HEK293 (cell line): ENCODE measurements at regions not wholly inside any gene's neighbourhood (a gene's known extent, or its start where the extent isn't known, plus 50 kb on each side); places are given as distances from the start of the nearest gene placed in this dataset.

ENCODE experiments used
- CTCF ChIA-PET: fragments of 350-600 bp; formaldehyde crosslinking; extraction: SDS; loops from one replicate; lab custom pipeline; 2021; ENCODE audit warnings: antibody characterized with exemption; lab: Yijun Ruan, JAX
- POLR2A ChIA-PET: fragments of 300-600 bp; formaldehyde crosslinking; extraction: SDS; loops from one replicate; lab custom pipeline; 2020; ENCODE audit warnings: antibody characterized with exemption, inconsistent platforms; lab: Yijun Ruan, JAX
- H3K27ac ChIP-seq: fragments of 200-500 bp; sonication (Bioruptor generic); 2 replicates; pipeline ENCODE4 v1.5.1; 2014; ENCODE audit warnings: low read depth, low read length, control low read depth, inconsistent platforms; ENCODE audit errors: extremely low read depth
- H3K36me3 ChIP-seq, 2 experiments: fragments of 200-500 bp in 1 of 2; sonication (Bioruptor generic) in 1 of 2; 1 replicate in 1 of 2; 2 replicates in 1 of 2; pipeline ENCODE4 v1.5.1; 2014 to 2017; ENCODE audit warnings: inconsistent platforms in 2 of 2, low read length in 2 of 2; ENCODE audit not compliant: control insufficient read depth in 2 of 2, insufficient read depth in 1 of 2
- H3K4me1 ChIP-seq: fragments of 200-500 bp; sonication (Bioruptor generic); 2 replicates; pipeline ENCODE4 v1.5.1; 2014; ENCODE audit warnings: mild to moderate bottlenecking, low read length, inconsistent platforms; ENCODE audit not compliant: control insufficient read depth, insufficient read depth
- H3K4me3 ChIP-seq: 2 replicates; pipeline ENCODE4 v1.5.1; 2011; ENCODE audit warnings: low read depth, mild to moderate bottlenecking, control low read depth, low read length, moderate library complexity
- H3K9me3 ChIP-seq: fragments of 200-500 bp; sonication (Bioruptor generic); 2 replicates; pipeline ENCODE4 v1.5.1; 2014; ENCODE audit warnings: low read depth, low read length, inconsistent platforms; ENCODE audit not compliant: control insufficient read depth, insufficient read depth
- BCL11B ChIP-seq: fragments of 450-650 bp; formaldehyde crosslinking; IDR thresholded peaks from 2 replicates; pipeline ENCODE4 v1.5.1; 2016; ENCODE audit warnings: low read depth, missing biosample characterization, missing genetic modification characterization
- MEIS1 ChIP-seq: sonication (generic); formaldehyde crosslinking; IDR thresholded peaks from 2 replicates; pipeline ENCODE4 v1.8.1; 2022; ENCODE audit warnings: missing genetic modification reagents, mild to moderate bottlenecking, borderline replicate concordance
- MYNN ChIP-seq: fragments of 450-650 bp; formaldehyde crosslinking; IDR thresholded peaks from 2 replicates; pipeline ENCODE4 v1.5.1; 2016; ENCODE audit warnings: missing biosample characterization, missing genetic modification characterization, borderline replicate concordance
- PRDM1 ChIP-seq: fragments of 450-650 bp; formaldehyde crosslinking; IDR thresholded peaks from 2 replicates; pipeline ENCODE4; 2016; ENCODE audit warnings: missing biosample characterization, missing genetic modification characterization
- SCRT2 ChIP-seq: fragments of 450-650 bp; formaldehyde crosslinking; IDR thresholded peaks from 2 replicates; pipeline ENCODE4 v1.5.1; 2016; ENCODE audit warnings: missing biosample characterization, missing genetic modification characterization
- WT1 ChIP-seq: fragments of 450-650 bp; formaldehyde crosslinking; IDR thresholded peaks from 2 replicates; pipeline ENCODE4 v1.5.1; 2016; ENCODE audit warnings: missing biosample characterization, missing genetic modification characterization
- ZBTB17 ChIP-seq: fragments of 450-650 bp; formaldehyde crosslinking; IDR thresholded peaks from 2 replicates; pipeline ENCODE4 v1.5.1; 2016; ENCODE audit warnings: missing biosample characterization, missing genetic modification characterization
- ZBTB49 ChIP-seq: fragments of 450-650 bp; formaldehyde crosslinking; IDR thresholded peaks from 2 replicates; pipeline ENCODE4 v1.5.1; 2016; ENCODE audit warnings: missing biosample characterization, missing genetic modification characterization, low read depth
- ZBTB7A ChIP-seq: fragments of 450-650 bp; formaldehyde crosslinking; IDR thresholded peaks from 2 replicates; pipeline ENCODE4 v1.5.1; 2016; ENCODE audit warnings: low read depth, missing biosample characterization, missing genetic modification characterization
- ZFHX2 ChIP-seq: fragments of 450-650 bp; formaldehyde crosslinking; conservative IDR thresholded peaks from 2 replicates; pipeline ENCODE4 v1.5.1; 2016; ENCODE audit warnings: missing biosample characterization, missing genetic modification characterization
- ZNF112 ChIP-seq: fragments of 450-650 bp; formaldehyde crosslinking; IDR thresholded peaks from 2 replicates; pipeline ENCODE4 v1.5.0; 2017; ENCODE audit warnings: missing biosample characterization, missing genetic modification characterization
- ZNF121 ChIP-seq: fragments of 450-650 bp; formaldehyde crosslinking; IDR thresholded peaks from 2 replicates; pipeline ENCODE4 v1.5.1; 2016; ENCODE audit warnings: missing biosample characterization, missing genetic modification characterization
- ZNF140 ChIP-seq: fragments of 450-650 bp; formaldehyde crosslinking; IDR thresholded peaks from 2 replicates; pipeline ENCODE4 v1.5.1; 2016; ENCODE audit warnings: missing biosample characterization, missing genetic modification characterization
- ZNF16 ChIP-seq: fragments of 450-650 bp; formaldehyde crosslinking; IDR thresholded peaks from 2 replicates; pipeline ENCODE4 v1.5.1; 2016; ENCODE audit warnings: low read depth, missing biosample characterization, missing genetic modification characterization
- ZNF174 ChIP-seq: fragments of 450-650 bp; formaldehyde crosslinking; IDR thresholded peaks from 2 replicates; pipeline ENCODE4 v1.5.0; 2017; ENCODE audit warnings: missing biosample characterization, mild to moderate bottlenecking, missing genetic modification characterization
- ZNF274 ChIP-seq, 2 experiments: fragments of 200-500 bp in 1 of 2; fragments of 450-650 bp in 1 of 2; sonication (Bioruptor generic) in 1 of 2; formaldehyde crosslinking in 1 of 2; IDR thresholded peaks; 2 replicates each; pipeline versions ENCODE4 v1.5.1 to v1.6.1; 2014 to 2016; ENCODE audit warnings: borderline replicate concordance in 1 of 2, inconsistent platforms in 1 of 2, low read length in 1 of 2, missing biosample characterization in 1 of 2, missing genetic modification characterization in 1 of 2
- ZNF366 ChIP-seq: fragments of 450-650 bp; formaldehyde crosslinking; conservative IDR thresholded peaks from 2 replicates; pipeline ENCODE4 v1.5.1; 2016; ENCODE audit warnings: missing biosample characterization, missing genetic modification characterization
- ZNF394 ChIP-seq: fragments of 450-650 bp; formaldehyde crosslinking; IDR thresholded peaks from 2 replicates; pipeline ENCODE4 v1.5.1; 2016; ENCODE audit warnings: missing biosample characterization, missing genetic modification characterization, mild to moderate bottlenecking, moderate library complexity, borderline replicate concordance
- ZNF426 ChIP-seq: fragments of 450-650 bp; formaldehyde crosslinking; IDR thresholded peaks from 2 replicates; pipeline ENCODE4 v1.5.1; 2017; ENCODE audit warnings: missing biosample characterization, missing genetic modification characterization, mild to moderate bottlenecking, inconsistent platforms, moderate library complexity
- ZNF548 ChIP-seq: fragments of 450-650 bp; formaldehyde crosslinking; IDR thresholded peaks from 2 replicates; pipeline ENCODE4 v1.5.1; 2016; ENCODE audit warnings: missing biosample characterization, missing genetic modification characterization
- ZNF596 ChIP-seq: fragments of 450-650 bp; IDR thresholded peaks from 2 replicates; pipeline ENCODE4 v1.5.0; 2018; ENCODE audit warnings: missing biosample characterization, mild to moderate bottlenecking, missing genetic modification characterization, moderate library complexity
- ZNF610 ChIP-seq: fragments of 450-650 bp; formaldehyde crosslinking; IDR thresholded peaks from 2 replicates; pipeline ENCODE4 v1.5.1; 2016; ENCODE audit warnings: missing biosample characterization, missing genetic modification characterization, borderline replicate concordance
- ZNF664 ChIP-seq: fragments of 450-650 bp; formaldehyde crosslinking; IDR thresholded peaks from 2 replicates; pipeline ENCODE4 v1.5.1; 2016; ENCODE audit warnings: missing biosample characterization, missing genetic modification characterization
- ZNF785 ChIP-seq: fragments of 450-650 bp; formaldehyde crosslinking; IDR thresholded peaks from 2 replicates; pipeline ENCODE4 v1.5.1; 2016; ENCODE audit warnings: missing biosample characterization, missing genetic modification characterization
- ZNF843 ChIP-seq: fragments of 450-650 bp; formaldehyde crosslinking; IDR thresholded peaks from 2 replicates; pipeline ENCODE4 v1.5.1; 2016; ENCODE audit warnings: missing biosample characterization, missing genetic modification characterization
- TF ChIP-seq, protein P1 (sequence below): fragments of 450-650 bp; formaldehyde crosslinking; IDR thresholded peaks from 2 replicates; pipeline ENCODE4 v1.5.1; 2016; ENCODE audit warnings: missing biosample characterization, missing genetic modification characterization
- TF ChIP-seq, protein P2 (sequence below): fragments of 450-650 bp; formaldehyde crosslinking; IDR thresholded peaks from 2 replicates; pipeline ENCODE4 v1.5.1; 2016; ENCODE audit warnings: missing biosample characterization, missing genetic modification characterization, borderline replicate concordance

GRCh38 chr12:64931321-64931720 is 106.9 kb downstream of the TBC1D30 start:
- Histone ChIP-seq H3K9me3 (no peaks in the 10 kb centered on the region), H3K4me1 (no peaks in the 10 kb centered on the region), H3K36me3 (no peaks in the 10 kb centered on the region), H3K27ac (no peak overlapping the region), H3K4me3 (no peak overlapping the region)
- TF ChIP-seq ZBTB17 (tag by site-specific recombination) (no peak), ZNF664 (tag by site-specific recombination) (no peak), ZNF548 (tag by site-specific recombination) (no peak), ZNF366 (no peak), ZNF121 (no peak), ZNF843 (tag by site-specific recombination) (no peak), ZNF274 (IDR thresholded peaks at IDR 0.05; ENCODE audit: low read length) (no peak), ZNF274 (tag by site-specific recombination; IDR thresholded peaks at IDR 0.05; ENCODE audit: borderline replicate concordance) (no peak), BCL11B (tag by site-specific recombination) (no peak), PRDM1 (tag by site-specific recombination) (no peak), ZNF426 (tag by site-specific recombination) (no peak), ZNF394 (no peak), MYNN (tag by site-specific recombination) (no peak), WT1 (no peak), ZBTB49 (no peak), ZBTB7A (tag by site-specific recombination) (no peak), MEIS1 (CRISPR knock-in tag) (no peak)
- TF ChIP-seq, protein P1, sequence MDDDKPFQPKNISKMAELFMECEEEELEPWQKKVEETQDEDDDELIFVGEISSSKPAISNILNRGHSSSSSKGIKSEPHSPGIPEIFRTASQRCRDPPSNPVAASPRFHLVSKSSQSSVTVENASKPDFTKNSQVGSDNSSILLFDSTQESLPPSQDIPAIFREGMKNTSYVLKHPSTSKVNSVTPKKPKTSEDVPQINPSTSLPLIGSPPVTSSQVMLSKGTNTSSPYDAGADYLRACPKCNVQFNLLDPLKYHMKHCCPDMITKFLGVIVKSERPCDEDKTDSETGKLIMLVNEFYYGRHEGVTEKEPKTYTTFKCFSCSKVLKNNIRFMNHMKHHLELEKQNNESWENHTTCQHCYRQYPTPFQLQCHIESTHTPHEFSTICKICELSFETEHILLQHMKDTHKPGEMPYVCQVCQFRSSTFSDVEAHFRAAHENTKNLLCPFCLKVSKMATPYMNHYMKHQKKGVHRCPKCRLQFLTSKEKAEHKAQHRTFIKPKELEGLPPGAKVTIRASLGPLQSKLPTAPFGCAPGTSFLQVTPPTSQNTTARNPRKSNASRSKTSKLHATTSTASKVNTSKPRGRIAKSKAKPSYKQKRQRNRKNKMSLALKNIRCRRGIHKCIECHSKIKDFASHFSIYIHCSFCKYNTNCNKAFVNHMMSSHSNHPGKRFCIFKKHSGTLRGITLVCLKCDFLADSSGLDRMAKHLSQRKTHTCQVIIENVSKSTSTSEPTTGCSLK (tag by site-specific recombination), result no peak
- TF ChIP-seq, protein P2, sequence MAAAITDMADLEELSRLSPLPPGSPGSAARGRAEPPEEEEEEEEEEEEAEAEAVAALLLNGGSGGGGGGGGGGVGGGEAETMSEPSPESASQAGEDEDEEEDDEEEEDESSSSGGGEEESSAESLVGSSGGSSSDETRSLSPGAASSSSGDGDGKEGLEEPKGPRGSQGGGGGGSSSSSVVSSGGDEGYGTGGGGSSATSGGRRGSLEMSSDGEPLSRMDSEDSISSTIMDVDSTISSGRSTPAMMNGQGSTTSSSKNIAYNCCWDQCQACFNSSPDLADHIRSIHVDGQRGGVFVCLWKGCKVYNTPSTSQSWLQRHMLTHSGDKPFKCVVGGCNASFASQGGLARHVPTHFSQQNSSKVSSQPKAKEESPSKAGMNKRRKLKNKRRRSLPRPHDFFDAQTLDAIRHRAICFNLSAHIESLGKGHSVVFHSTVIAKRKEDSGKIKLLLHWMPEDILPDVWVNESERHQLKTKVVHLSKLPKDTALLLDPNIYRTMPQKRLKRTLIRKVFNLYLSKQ (tag by site-specific recombination), result no peak
- ChIA-PET CTCF (no interaction called here), POLR2A (no interaction called here)

DNA sequence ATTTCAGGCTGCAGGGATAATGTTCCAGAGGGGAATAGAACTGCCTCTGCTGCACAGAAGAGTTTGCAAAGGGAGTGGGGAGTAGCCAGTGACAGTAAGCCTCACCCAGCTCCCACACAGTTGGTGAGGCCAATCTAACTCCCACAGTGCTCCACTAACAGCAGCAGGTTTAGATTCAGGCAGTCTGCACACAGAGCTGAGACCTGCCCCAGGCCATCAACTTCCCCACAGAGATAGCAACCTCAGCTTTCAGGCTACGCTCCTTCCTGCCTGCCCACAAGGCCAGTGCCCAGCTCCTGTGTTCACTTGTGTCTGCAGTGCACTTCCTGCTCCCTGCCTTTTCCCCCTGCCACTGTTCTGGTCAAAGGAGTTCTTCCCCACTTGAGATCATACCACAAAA is 107.5 kb downstream of the TBC1D30 start:
- H3K27ac ChIP-seq, result no peak overlapping the region
- CTCF ChIA-PET, result no interaction called here
- H3K4me1 ChIP-seq, result no peaks in the 10 kb centered on the region
- H3K9me3 ChIP-seq, result no peaks in the 10 kb centered on the region
- H3K4me3 ChIP-seq, result no peak overlapping the region
- no peaks in the 10 kb centered on the region for H3K36me3 ChIP-seq
- POLR2A ChIA-PET, result no interaction called here
- TF ChIP-seq, protein P1 (tag by site-specific recombination), result no peak
- TF ChIP-seq ZNF596 (tag by site-specific recombination), result no peak
- no peak for TF ChIP-seq ZNF16 (tag by site-specific recombination)
- peak; percentile 61; the same call in 1 of the 2 replicates for TF ChIP-seq ZNF140 (tag by site-specific recombination)
- no peak for TF ChIP-seq ZNF785
- no peak for TF ChIP-seq ZNF112 (tag by site-specific recombination)
- TF ChIP-seq ZFHX2, result peak; percentile 21; the same call in 1 of the 2 replicates
- TF ChIP-seq ZNF610 (tag by site-specific recombination), result no peak
- TF ChIP-seq MYNN (tag by site-specific recombination), result no peak
- no peak for TF ChIP-seq ZNF174 (tag by site-specific recombination)
- no peak for TF ChIP-seq ZNF274 (IDR thresholded peaks at IDR 0.05; ENCODE audit: low read length)
- TF ChIP-seq ZNF274 (tag by site-specific recombination; IDR thresholded peaks at IDR 0.05; ENCODE audit: borderline replicate concordance), result no peak
- TF ChIP-seq SCRT2 (tag by site-specific recombination), result no peak
